ENCODE measurements at regions not wholly inside any gene's neighbourhood (a gene's known extent, or its start where the extent isn't known, plus 50 kb on each side); places are given as distances from the start of the nearest gene placed in this dataset.

- Mint-ChIP-seq H3K4me3 (ENCODE audit: unreplicated experiment) (no peak overlapping the region), H3K27ac (ENCODE audit: unreplicated experiment) (no peak overlapping the region), H3K36me3 (ENCODE audit: low read depth, unreplicated experiment) (no peaks in the 10 kb centered on the region), H3K4me1 (ENCODE audit: unreplicated experiment) (peaks cover 4% of the 10 kb centered on the region), H3K27me3 (ENCODE audit: unreplicated experiment) (peaks cover 5% of the 10 kb centered on the region), H3K9me3 (ENCODE audit: unreplicated experiment) (no peaks in the 10 kb centered on the region)
- TF ChIP-seq, protein P1, sequence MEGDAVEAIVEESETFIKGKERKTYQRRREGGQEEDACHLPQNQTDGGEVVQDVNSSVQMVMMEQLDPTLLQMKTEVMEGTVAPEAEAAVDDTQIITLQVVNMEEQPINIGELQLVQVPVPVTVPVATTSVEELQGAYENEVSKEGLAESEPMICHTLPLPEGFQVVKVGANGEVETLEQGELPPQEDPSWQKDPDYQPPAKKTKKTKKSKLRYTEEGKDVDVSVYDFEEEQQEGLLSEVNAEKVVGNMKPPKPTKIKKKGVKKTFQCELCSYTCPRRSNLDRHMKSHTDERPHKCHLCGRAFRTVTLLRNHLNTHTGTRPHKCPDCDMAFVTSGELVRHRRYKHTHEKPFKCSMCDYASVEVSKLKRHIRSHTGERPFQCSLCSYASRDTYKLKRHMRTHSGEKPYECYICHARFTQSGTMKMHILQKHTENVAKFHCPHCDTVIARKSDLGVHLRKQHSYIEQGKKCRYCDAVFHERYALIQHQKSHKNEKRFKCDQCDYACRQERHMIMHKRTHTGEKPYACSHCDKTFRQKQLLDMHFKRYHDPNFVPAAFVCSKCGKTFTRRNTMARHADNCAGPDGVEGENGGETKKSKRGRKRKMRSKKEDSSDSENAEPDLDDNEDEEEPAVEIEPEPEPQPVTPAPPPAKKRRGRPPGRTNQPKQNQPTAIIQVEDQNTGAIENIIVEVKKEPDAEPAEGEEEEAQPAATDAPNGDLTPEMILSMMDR (IDR thresholded peaks at IDR 0.05; ENCODE audit: unreplicated experiment), result no peak
- no peak for DNase-seq (ENCODE audit: low spot score)
Measured at GRCh38 chr14:98716133-98716532, 555.9 kb downstream of the BCL11B start.

- Mint-ChIP-seq H3K36me3 (ENCODE audit: low read depth, unreplicated experiment) (no peaks in the 10 kb centered on the region), H3K27me3 (ENCODE audit: unreplicated experiment) (peaks cover 4% of the 10 kb centered on the region), H3K9me3 (ENCODE audit: unreplicated experiment) (no peaks in the 10 kb centered on the region), H3K4me1 (ENCODE audit: unreplicated experiment) (no peaks in the 10 kb centered on the region), H3K27ac (ENCODE audit: unreplicated experiment) (no peak overlapping the region), H3K4me3 (ENCODE audit: unreplicated experiment) (no peak overlapping the region)
- no peak for DNase-seq (ENCODE audit: low spot score)
- TF ChIP-seq, protein P1 (IDR thresholded peaks at IDR 0.05; ENCODE audit: unreplicated experiment), result no peak
Measured at GRCh38 chr14:98721061-98721460, 550.9 kb downstream of the BCL11B start.

- no peak for DNase-seq (ENCODE audit: low spot score)
- Mint-ChIP-seq H3K4me3 (ENCODE audit: unreplicated experiment) (no peak overlapping the region), H3K9me3 (ENCODE audit: unreplicated experiment) (no peaks in the 10 kb centered on the region), H3K4me1 (ENCODE audit: unreplicated experiment) (no peaks in the 10 kb centered on the region), H3K36me3 (ENCODE audit: low read depth, unreplicated experiment) (no peaks in the 10 kb centered on the region), H3K27me3 (ENCODE audit: unreplicated experiment) (peaks cover 5% of the 10 kb centered on the region), H3K27ac (ENCODE audit: unreplicated experiment) (no peak overlapping the region)
- TF ChIP-seq, protein P1 (IDR thresholded peaks at IDR 0.05; ENCODE audit: unreplicated experiment), result no peak
Measured at GRCh38 chr14:98724734-98725133, 547.3 kb downstream of the BCL11B start.

DNA sequence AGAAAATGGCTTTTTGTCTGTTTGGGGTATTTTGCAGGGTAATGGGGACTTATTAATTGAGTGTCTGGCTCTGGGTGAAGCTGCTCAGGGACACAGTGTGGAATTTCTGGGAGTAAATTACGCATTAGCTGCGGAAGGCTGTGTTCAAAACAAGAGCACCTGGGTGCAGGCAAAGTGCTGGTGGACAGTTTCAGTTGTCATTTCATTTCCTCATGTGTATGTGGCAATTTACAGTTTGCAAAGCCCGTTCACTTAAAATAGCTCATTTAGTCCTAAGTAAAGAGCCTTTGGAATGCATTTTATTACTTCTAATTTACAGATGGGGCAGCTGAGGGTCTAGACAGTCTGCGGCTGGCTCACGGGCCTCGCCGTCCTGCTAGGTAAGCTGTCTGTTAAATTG, 546.8 kb downstream of the BCL11B start:
- Mint-ChIP-seq H3K4me1 (ENCODE audit: unreplicated experiment) (no peaks in the 10 kb centered on the region), H3K27ac (ENCODE audit: unreplicated experiment) (no peak overlapping the region), H3K9me3 (ENCODE audit: unreplicated experiment) (no peaks in the 10 kb centered on the region), H3K36me3 (ENCODE audit: low read depth, unreplicated experiment) (no peaks in the 10 kb centered on the region), H3K27me3 (ENCODE audit: unreplicated experiment) (peaks cover 5% of the 10 kb centered on the region), H3K4me3 (ENCODE audit: unreplicated experiment) (no peak overlapping the region)
- DNase-seq (ENCODE audit: low spot score), result no peak
- TF ChIP-seq, protein P1 (IDR thresholded peaks at IDR 0.05; ENCODE audit: unreplicated experiment), result no peak

DNA sequence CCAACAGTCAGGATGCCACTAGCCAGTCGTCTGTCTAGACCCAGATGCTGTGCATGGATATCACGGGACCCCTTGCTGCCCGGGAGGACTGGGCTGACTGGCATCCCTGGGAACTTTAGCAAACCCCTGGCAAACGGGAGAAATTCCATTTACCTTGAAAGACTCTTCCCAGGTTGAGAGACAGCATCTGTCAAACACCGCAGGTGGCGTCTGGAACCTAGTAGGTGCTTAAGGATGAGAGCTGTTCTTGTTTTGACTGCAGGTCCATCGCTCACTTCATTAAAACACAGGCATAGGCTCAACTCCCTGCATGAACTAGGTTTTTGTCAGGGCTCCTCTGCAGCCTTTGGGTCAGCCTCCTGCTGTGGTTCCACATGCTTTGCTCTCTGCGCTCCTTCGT, 546.3 kb downstream of the BCL11B start:
- Mint-ChIP-seq H3K27me3 (ENCODE audit: unreplicated experiment) (peaks cover 5% of the 10 kb centered on the region), H3K4me3 (ENCODE audit: unreplicated experiment) (no peak overlapping the region), H3K27ac (ENCODE audit: unreplicated experiment) (no peak overlapping the region), H3K9me3 (ENCODE audit: unreplicated experiment) (no peaks in the 10 kb centered on the region), H3K4me1 (ENCODE audit: unreplicated experiment) (no peaks in the 10 kb centered on the region), H3K36me3 (ENCODE audit: low read depth, unreplicated experiment) (no peaks in the 10 kb centered on the region)
- no peak for DNase-seq (ENCODE audit: low spot score)
- TF ChIP-seq, protein P1 (IDR thresholded peaks at IDR 0.05; ENCODE audit: unreplicated experiment), result no peak
